GM23248 (cell line): ENCODE measurements at regions not wholly inside any gene's neighbourhood (a gene's known extent, or its start where the extent isn't known, plus 50 kb on each side); places are given as distances from the start of the nearest gene placed in this dataset.

Experiments used
- DNase-seq: peaks from one replicate; pipeline ENCODE4 v3.0.0-alpha.2; 2015
- H2AFZ ChIP-seq: fragments of 200-600 bp; sonication (generic); 2 replicates; pipeline ENCODE4 v1.6.1; 2016; ENCODE audit warnings: antibody characterized with exemption
- H3F3A ChIP-seq: fragments of 200-600 bp; sonication (generic); 2 replicates; pipeline ENCODE4 v1.6.1; 2016; ENCODE audit warnings: mild to moderate bottlenecking, antibody characterized with exemption, mixed run types; ENCODE audit not compliant: insufficient read depth
- H3K27ac ChIP-seq: fragments of 200-600 bp; sonication (generic); 2 replicates; pipeline ENCODE4 v1.5.1; 2016; ENCODE audit warnings: mild to moderate bottlenecking
- H3K27me3 ChIP-seq: fragments of 200-600 bp; sonication (generic); replicated peaks from 2 replicates; pipeline ENCODE4 v1.6.1; 2016; ENCODE audit warnings: mild to moderate bottlenecking; ENCODE audit not compliant: insufficient read depth
- H3K36me3 ChIP-seq: fragments of 200-600 bp; sonication (generic); 2 replicates; pipeline ENCODE4 v1.6.1; 2016; ENCODE audit warnings: low read depth, mild to moderate bottlenecking
- H3K4me1 ChIP-seq: fragments of 200-600 bp; sonication (generic); 2 replicates; pipeline ENCODE4 v1.6.1; 2016; ENCODE audit warnings: mild to moderate bottlenecking; ENCODE audit not compliant: insufficient read depth
- H3K4me2 ChIP-seq: fragments of 200-600 bp; sonication (generic); one replicate; pipeline ENCODE4 v1.6.1; 2016; ENCODE audit warnings: mild to moderate bottlenecking; ENCODE audit not compliant: unreplicated experiment
- H3K4me3 ChIP-seq: fragments of 200-600 bp; sonication (generic); 2 replicates; pipeline ENCODE4 v1.5.1; 2016; ENCODE audit warnings: mild to moderate bottlenecking
- H3K79me2 ChIP-seq: fragments of 200-600 bp; sonication (generic); 2 replicates; pipeline ENCODE4 v1.6.1; 2016; ENCODE audit warnings: mild to moderate bottlenecking; ENCODE audit not compliant: insufficient read depth
- H3K9ac ChIP-seq: fragments of 200-600 bp; sonication (generic); 2 replicates; pipeline ENCODE4 v1.6.1; 2016; ENCODE audit warnings: mild to moderate bottlenecking
- H3K9me2 ChIP-seq: fragments of 200-600 bp; sonication (generic); 2 replicates; pipeline ENCODE4 v1.6.1; 2016; ENCODE audit warnings: mixed run types, mild to moderate bottlenecking, moderate library complexity; ENCODE audit not compliant: insufficient read depth
- H3K9me3 ChIP-seq: fragments of 200-600 bp; sonication (generic); one replicate; pipeline ENCODE4 v1.6.1; 2017; ENCODE audit warnings: low read depth
- H4K20me1 ChIP-seq: fragments of 200-600 bp; sonication (generic); 2 replicates; pipeline ENCODE4 v1.6.0; 2016; ENCODE audit not compliant: insufficient read depth
- EZH2 ChIP-seq: fragments of 200-600 bp; sonication (generic); IDR thresholded peaks from 2 replicates; pipeline ENCODE4 v1.6.1; 2018; ENCODE audit warnings: antibody characterized with exemption, mild to moderate bottlenecking; ENCODE audit not compliant: insufficient read depth, poor library complexity, severe bottlenecking
- EZH2phosphoT487 ChIP-seq: fragments of 200-600 bp; sonication (generic); IDR thresholded peaks from 2 replicates; pipeline ENCODE4 v1.6.1; 2018; ENCODE audit warnings: antibody characterized with exemption, moderate library complexity, mild to moderate bottlenecking, low read depth; ENCODE audit not compliant: insufficient read depth
- WGBS, 2 experiments: methylation state at CpG; one replicate each; pipeline ENCODE4 v1.1.6; 2015 to 2017; ENCODE audit warnings: low lambda C conversion rate in 2 of 2, low coverage in 1 of 2; ENCODE audit errors: missing lambda C conversion rate in 2 of 2; 5-methylcytosine and 5-hydroxymethylcytosine counted together
- in situ Hi-C: fragments of 300-500 bp; cut with MboI; formaldehyde crosslinking; loops from 2 replicates; pipeline ENCODE4 v1.15.0; 2020

- in situ Hi-C loops: no loop called here
- Histone ChIP-seq H3K4me1 (peaks cover 19% of the 10 kb centered on the region), H3K9me3 (no peaks in the 10 kb centered on the region), H3K27me3 (0 out of 2 replicates have a peak, but pooled peaks cover 7% of the 10 kb centered on the region), H3K27ac (peak overlapping the region; percentile 87), H3K79me2 (no peaks in the 10 kb centered on the region), H4K20me1 (no peaks in the 10 kb centered on the region), H3K36me3 (no peaks in the 10 kb centered on the region), H3K4me3 (no peak overlapping the region), H3K9me2 (no peaks in the 10 kb centered on the region), H3F3A (peaks cover 15% of the 10 kb centered on the region), H2AFZ (peak overlapping the region; percentile 54), H3K9ac (peak overlapping the region; percentile 68), H3K4me2 (peak overlapping the region; percentile 19)
- DNase-seq: peak; percentile 98
- TF ChIP-seq EZH2: no peak
- no peak for TF ChIP-seq EZH2phosphoT487
- 25 to 27% methylated on average over 4 of the region's 4 CpGs for WGBS, 2 experiments
Measured at GRCh38 chr12:95412482-95413311, 61.3 kb upstream of the METAP2 start.

GRCh38 chr12:95413576-95413975 is 60.4 kb upstream of the METAP2 start:
- H3K4me1 ChIP-seq: peaks cover 19% of the 10 kb centered on the region
- H3K4me3 ChIP-seq: no peak overlapping the region
- H3K9me3 ChIP-seq: no peaks in the 10 kb centered on the region
- no peaks in the 10 kb centered on the region for H3K79me2 ChIP-seq
- no peaks in the 10 kb centered on the region for H3K9me2 ChIP-seq
- H3F3A ChIP-seq: peaks cover 15% of the 10 kb centered on the region
- in situ Hi-C loops: no loop called here
- no peak overlapping the region for H3K9ac ChIP-seq
- H3K4me2 ChIP-seq: no peak overlapping the region
- no peak overlapping the region for H2AFZ ChIP-seq
- WGBS, 2 experiments: 82 to 86% methylated on average over 3 of the region's 3 CpGs
- H3K27ac ChIP-seq: no peak overlapping the region; the same call in 1 of the 2 replicates
- TF ChIP-seq EZH2phosphoT487 (no peak), EZH2 (no peak)
- DNase-seq: peak; percentile 44
- H3K36me3 ChIP-seq: no peaks in the 10 kb centered on the region
- H4K20me1 ChIP-seq: no peaks in the 10 kb centered on the region
- H3K27me3 ChIP-seq: no peaks in the 10 kb centered on the region

GRCh38 chr12:95415451-95415850 is 58.5 kb upstream of the METAP2 start:
- H3K36me3 ChIP-seq: no peaks in the 10 kb centered on the region
- H3K4me2 ChIP-seq: no peak overlapping the region
- H3F3A ChIP-seq: peaks cover 15% of the 10 kb centered on the region
- no peaks in the 10 kb centered on the region for H3K9me2 ChIP-seq
- H3K27ac ChIP-seq: no peak overlapping the region
- no peaks in the 10 kb centered on the region for H3K9me3 ChIP-seq
- 52 to 70% methylated on average over 1 of the region's 1 CpG for WGBS, 2 experiments
- H4K20me1 ChIP-seq: no peaks in the 10 kb centered on the region
- no peak overlapping the region for H3K9ac ChIP-seq
- TF ChIP-seq EZH2: no peak
- TF ChIP-seq EZH2phosphoT487: no peak
- H3K4me1 ChIP-seq: peaks cover 19% of the 10 kb centered on the region
- no peaks in the 10 kb centered on the region for H3K79me2 ChIP-seq
- no peak for DNase-seq
- no peaks in the 10 kb centered on the region for H3K27me3 ChIP-seq
- no peak overlapping the region for H2AFZ ChIP-seq
- in situ Hi-C loops: no loop called here
- H3K4me3 ChIP-seq: no peak overlapping the region

- H2AFZ ChIP-seq: no peak overlapping the region
- no peaks in the 10 kb centered on the region for H3K79me2 ChIP-seq
- no peak overlapping the region for H3K4me2 ChIP-seq
- no peaks in the 10 kb centered on the region for H3K36me3 ChIP-seq
- no peak overlapping the region for H3K4me3 ChIP-seq
- TF ChIP-seq EZH2: no peak
- TF ChIP-seq EZH2phosphoT487: no peak
- H4K20me1 ChIP-seq: no peaks in the 10 kb centered on the region
- no peak overlapping the region for H3K27ac ChIP-seq
- in situ Hi-C loops: no loop called here
- H3K9me2 ChIP-seq: no peaks in the 10 kb centered on the region
- peaks cover 15% of the 10 kb centered on the region for H3F3A ChIP-seq
- peaks cover 19% of the 10 kb centered on the region for H3K4me1 ChIP-seq
- 84 to 86% methylated on average over 5 of the region's 5 CpGs for WGBS, 2 experiments
- H3K27me3 ChIP-seq: no peaks in the 10 kb centered on the region
- no peaks in the 10 kb centered on the region for H3K9me3 ChIP-seq
- no peak overlapping the region for H3K9ac ChIP-seq
- no peak for DNase-seq
Measured at GRCh38 chr12:95416111-95416636, 57.8 kb upstream of the METAP2 start.
